ENCODE measurements at regions not wholly inside any gene's neighbourhood (a gene's known extent, or its start where the extent isn't known, plus 50 kb on each side); places are given as distances from the start of the nearest gene placed in this dataset.

- H3K9me3 ChIP-seq (ENCODE audit: control insufficient read depth, insufficient read depth, low read depth, low read length): no peaks in the 10 kb centered on the region
- no peak for ATAC-seq
- in situ Hi-C loops (cut with HindIII; ENCODE audit: low pct_unique_long_range_greater_than_20kb, low sequenced_read_pairs): no loop called here
- no peak overlapping the region for H3K4me3 ChIP-seq (ENCODE audit: low read depth in 2 of 2, low read length in 2 of 2)
- no peak for DNase-seq (ENCODE audit: low read depth, low spot score)
- BruUV-seq (replicated peaks): no TSS peak
- H3K4me1 ChIP-seq (ENCODE audit: control insufficient read depth, insufficient read depth, low read length): no peaks in the 10 kb centered on the region
- H3K27me3 ChIP-seq (ENCODE audit: control insufficient read depth, insufficient read depth, low read length): no peaks in the 10 kb centered on the region
- intact Hi-C loops (cut with micrococcal nuclease; ENCODE audit: unreplicated experiment): no loop called here
- no peaks in the 10 kb centered on the region for H3K36me3 ChIP-seq (ENCODE audit: control insufficient read depth, insufficient read depth, low read length)
- ChIA-PET CTCF (no interaction called here), POLR2A (interaction anchor here (0.6 kb wide), 1 partner anchor 185 kb away, joined by 5 read pairs; no protein-coding TSS in a partner anchor)
- no peak overlapping the region for H3K27ac ChIP-seq (ENCODE audit: low read length)
- TF ChIP-seq POLR2AphosphoS5 (IDR thresholded peaks at IDR 0.05; ENCODE audit: low read depth, low read length) (no peak), REST (IDR thresholded peaks at IDR 0.05; ENCODE audit: insufficient read depth in 1 of 2, low read depth in 2 of 2, low read length in 1 of 2) (no peak), SIN3A (IDR thresholded peaks at IDR 0.05; ENCODE audit: borderline replicate concordance, insufficient read depth, low read depth, low read length) (no peak), CTCF (IDR thresholded peaks at IDR 0.05) (no peak), TCF7L2 (IDR thresholded peaks at IDR 0.05; ENCODE audit: low read depth, low read length) (no peak)
Measured at GRCh38 chr4:116949856-116950255, 135.5 kb downstream of the TRAM1L1 start.

- POLR2A ChIA-PET: no interaction called here
- Histone ChIP-seq H3K36me3 (ENCODE audit: control insufficient read depth, insufficient read depth, low read length) (no peaks in the 10 kb centered on the region), H3K9me3 (ENCODE audit: control insufficient read depth, insufficient read depth, low read depth, low read length) (no peaks in the 10 kb centered on the region), H3K4me3 (ENCODE audit: low read depth in 2 of 2, low read length in 2 of 2) (no peak overlapping the region), H3K4me1 (ENCODE audit: control insufficient read depth, insufficient read depth, low read length) (no peaks in the 10 kb centered on the region), H3K27ac (ENCODE audit: low read length) (no peak overlapping the region), H3K27me3 (ENCODE audit: control insufficient read depth, insufficient read depth, low read length) (no peaks in the 10 kb centered on the region)
- intact Hi-C loops (cut with micrococcal nuclease; ENCODE audit: unreplicated experiment) (no loop called here), in situ Hi-C loops (cut with HindIII; ENCODE audit: low pct_unique_long_range_greater_than_20kb, low sequenced_read_pairs) (no loop called here)
- CTCF ChIA-PET: no interaction called here
- TF ChIP-seq POLR2AphosphoS5 (IDR thresholded peaks at IDR 0.05; ENCODE audit: low read depth, low read length): no peak
- DNase-seq (ENCODE audit: low read depth, low spot score): no peak
- ATAC-seq: no peak
- no TSS peak for BruUV-seq (replicated peaks)
Measured at GRCh38 chr4:116942315-116942714, 143.1 kb downstream of the TRAM1L1 start.

- H3K27ac ChIP-seq (ENCODE audit: low read length): no peak overlapping the region
- no TSS peak for BruUV-seq (replicated peaks)
- POLR2A ChIA-PET: no interaction called here
- no peaks in the 10 kb centered on the region for H3K36me3 ChIP-seq (ENCODE audit: control insufficient read depth, insufficient read depth, low read length)
- TF ChIP-seq SIN3A (IDR thresholded peaks at IDR 0.05; ENCODE audit: borderline replicate concordance, insufficient read depth, low read depth, low read length): no peak
- no peak for TF ChIP-seq REST (IDR thresholded peaks at IDR 0.05; ENCODE audit: insufficient read depth in 1 of 2, low read depth in 2 of 2, low read length in 1 of 2)
- no peak for TF ChIP-seq CTCF (IDR thresholded peaks at IDR 0.05)
- no peak for TF ChIP-seq POLR2AphosphoS5 (IDR thresholded peaks at IDR 0.05; ENCODE audit: low read depth, low read length)
- no peak for TF ChIP-seq TCF7L2 (IDR thresholded peaks at IDR 0.05; ENCODE audit: low read depth, low read length)
- H3K4me1 ChIP-seq (ENCODE audit: control insufficient read depth, insufficient read depth, low read length): no peaks in the 10 kb centered on the region
- intact Hi-C loops (cut with micrococcal nuclease; ENCODE audit: unreplicated experiment) (no loop called here), in situ Hi-C loops (cut with HindIII; ENCODE audit: low pct_unique_long_range_greater_than_20kb, low sequenced_read_pairs) (no loop called here)
- DNase-seq (ENCODE audit: low read depth, low spot score): no peak
- CTCF ChIA-PET: no interaction called here
- no peak for ATAC-seq
- H3K4me3 ChIP-seq (ENCODE audit: low read depth in 2 of 2, low read length in 2 of 2): no peak overlapping the region
- no peaks in the 10 kb centered on the region for H3K27me3 ChIP-seq (ENCODE audit: control insufficient read depth, insufficient read depth, low read length)
- no peaks in the 10 kb centered on the region for H3K9me3 ChIP-seq (ENCODE audit: control insufficient read depth, insufficient read depth, low read depth, low read length)
Measured at GRCh38 chr4:116930329-116930728, 155.0 kb downstream of the TRAM1L1 start.
